B cell (primary cell): ENCODE measurements at regions not wholly inside any gene's neighbourhood (a gene's known extent, or its start where the extent isn't known, plus 50 kb on each side); places are given as distances from the start of the nearest gene placed in this dataset.

Experiments used
- ATAC-seq: fragments of 200-7000 bp; cut with Tn5 transposase; one replicate; pipeline ENCODE4 v1.10.0; 2021; ENCODE audit warnings: low read depth, mild to moderate bottlenecking, moderate number of reproducible peaks, moderate library complexity
- CTCF ChIA-PET: fragments of 350-600 bp; sonication (Branson Sonifier 250); formaldehyde crosslinking; loops from one replicate; lab custom pipeline; 2021; ENCODE audit warnings: antibody characterized with exemption, inconsistent platforms; lab: Charles Lee
- POLR2A ChIA-PET: fragments of 350-600 bp; sonication (Branson Sonifier 250); formaldehyde crosslinking; loops from one replicate; lab custom pipeline; 2021; ENCODE audit warnings: antibody characterized with exemption; lab: Charles Lee
- DNase-seq: peaks from one replicate; pipeline ENCODE4 v3.0.0; 2013
- H2AFZ ChIP-seq: 2 replicates; pipeline ENCODE4 v1.6.1; 2012; ENCODE audit warnings: mild to moderate bottlenecking, low read depth, low read length; ENCODE audit not compliant: insufficient read depth, poor library complexity, severe bottlenecking
- H3K27ac ChIP-seq, 2 donors: 1 replicate in 1 of 2; 2 replicates in 1 of 2; pipeline ENCODE4 v1.5.1; 2012 to 2013; ENCODE audit warnings: low read length in 2 of 2, mild to moderate bottlenecking in 2 of 2, moderate library complexity in 1 of 2
- H3K27me3 ChIP-seq, 4 experiments: fragments of 200-600 bp in 1 of 4; sonication (generic) in 1 of 4; replicated peaks in 1 of 4; 1 replicate in 2 of 4; 2 replicates in 2 of 4; pipeline versions ENCODE4 v1.6.1 to v1.7.0; 2013 to 2016; ENCODE audit warnings: low read length in 3 of 4, mild to moderate bottlenecking in 2 of 4, mixed read lengths in 1 of 4, moderate library complexity in 1 of 4; ENCODE audit not compliant: insufficient read depth in 4 of 4, control insufficient read depth in 3 of 4; ENCODE audit errors: control extremely low read depth in 1 of 4
- H3K36me3 ChIP-seq, 2 experiments: replicated peaks in 1 of 2; 1 replicate in 1 of 2; 2 replicates in 1 of 2; pipeline versions ENCODE4 v1.6.1 to v1.7.1; 2013; ENCODE audit warnings: low read length in 1 of 2; ENCODE audit not compliant: insufficient read depth in 2 of 2, control insufficient read depth in 1 of 2; ENCODE audit errors: control extremely low read depth in 1 of 2, extremely low read depth in 1 of 2
- H3K4me1 ChIP-seq, 2 donors: fragments of 200-600 bp in 1 of 2; sonication (generic) in 1 of 2; 1 replicate in 1 of 2; 2 replicates in 1 of 2; pipeline versions ENCODE4 v1.5.1 to v1.6.1; 2013 to 2017; ENCODE audit warnings: low read length in 2 of 2; ENCODE audit not compliant: control insufficient read depth in 2 of 2, insufficient read depth in 2 of 2
- H3K4me2 ChIP-seq: replicated peaks from 2 replicates; pipeline ENCODE3; 2012; ENCODE audit warnings: mild to moderate bottlenecking, low read depth, low read length; ENCODE audit not compliant: poor library complexity, severe bottlenecking
- H3K4me3 ChIP-seq, 5 experiments: fragments of 200-600 bp in 1 of 5; sonication (generic) in 1 of 5; 1 replicate in 3 of 5; 2 replicates in 2 of 5; pipeline versions ENCODE4 v1.5.1 to v1.7.0; 2011 to 2016; ENCODE audit warnings: low read length in 4 of 5, mild to moderate bottlenecking in 4 of 5, low read depth in 2 of 5, control low read depth in 1 of 5, moderate library complexity in 1 of 5; ENCODE audit not compliant: insufficient read depth in 1 of 5; ENCODE audit errors: control extremely low read depth in 1 of 5, extremely low read depth in 1 of 5
- H3K79me2 ChIP-seq: fragments of 200-600 bp; sonication (generic); one replicate; pipeline ENCODE4 v1.6.0; 2016; ENCODE audit warnings: low read length; ENCODE audit not compliant: control insufficient read depth, insufficient read depth
- H3K9ac ChIP-seq: fragments of 200-600 bp; sonication (generic); 2 replicates; pipeline ENCODE4 v1.6.1; 2017; ENCODE audit warnings: mild to moderate bottlenecking, low read length, moderate library complexity
- H3K9me3 ChIP-seq, 3 donors: one replicate each; pipeline versions ENCODE4 v1.6.1 to v1.7.1; 2013; ENCODE audit warnings: low read length in 2 of 3; ENCODE audit not compliant: control insufficient read depth in 2 of 3, insufficient read depth in 1 of 3; ENCODE audit errors: control extremely low read depth in 1 of 3
- H4K20me1 ChIP-seq: 2 replicates; pipeline ENCODE4 v1.6.0; 2012; ENCODE audit warnings: mild to moderate bottlenecking, low read length; ENCODE audit not compliant: insufficient read depth, control insufficient read depth, poor library complexity, severe bottlenecking
- H3K27ac Mint-ChIP-seq: one replicate; pipeline ENCODE4 v1.8.0; 2021; ENCODE audit warnings: mixed read lengths
- H3K27me3 Mint-ChIP-seq: one replicate; pipeline ENCODE4 v1.8.0; 2021; ENCODE audit warnings: mixed read lengths
- H3K4me1 Mint-ChIP-seq: one replicate; pipeline ENCODE4 v1.8.0; 2021; ENCODE audit warnings: mixed read lengths
- H3K4me3 Mint-ChIP-seq: one replicate; pipeline ENCODE4 v1.8.0; 2021; ENCODE audit warnings: mixed read lengths
- H3K9me3 Mint-ChIP-seq: one replicate; pipeline ENCODE4 v1.8.0; 2022; ENCODE audit warnings: mixed read lengths; ENCODE audit not compliant: insufficient read depth
- EZH2 ChIP-seq: IDR thresholded peaks from 2 replicates; pipeline ENCODE4 v1.6.1; 2012; ENCODE audit warnings: borderline replicate concordance, low read depth, mild to moderate bottlenecking, moderate library complexity, low read length; ENCODE audit not compliant: insufficient read depth, poor library complexity, severe bottlenecking
- WGBS: methylation state at CpG from one replicate; pipeline ENCODE4 v1.1.5; 2013; ENCODE audit warnings: missing lambda C conversion rate; ENCODE audit not compliant: insufficient coverage; 5-methylcytosine and 5-hydroxymethylcytosine counted together
- intact Hi-C: fragments of 100-400 bp; cut with micrococcal nuclease; formaldehyde crosslinking; loops from one replicate; pipeline ENCODE4 v1.10.0; 2022
- TF ChIP-seq, protein P1 (sequence below): fragments of 200-600 bp; IDR thresholded peaks from one replicate; pipeline ENCODE4 v1.8.0; 2022; ENCODE audit warnings: antibody characterized with exemption, mild to moderate bottlenecking

DNA sequence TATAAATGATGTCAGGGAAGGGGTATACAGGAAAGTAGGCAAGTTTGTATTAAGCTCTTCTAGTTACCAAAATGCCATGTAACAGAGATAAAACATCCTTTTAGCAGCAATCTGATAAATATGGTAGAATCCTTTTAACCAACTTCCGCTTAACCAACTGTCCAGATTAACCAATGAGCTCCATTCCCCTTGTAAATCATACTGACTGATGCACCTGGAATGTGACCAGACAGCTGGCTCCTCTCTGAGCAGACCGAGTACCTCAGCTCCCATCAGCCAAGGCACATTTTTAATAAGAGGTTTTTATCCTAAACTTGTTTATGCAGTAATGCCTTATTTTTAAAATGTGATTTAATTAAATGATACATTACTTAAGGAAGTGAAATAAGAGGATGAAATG, 66.4 kb downstream of the KLF12 start:
- H3K4me1 Mint-ChIP-seq = peaks cover 72% of the 10 kb centered on the region
- intact Hi-C loops = no loop called here
- H3K27me3 Mint-ChIP-seq = no peaks in the 10 kb centered on the region
- POLR2A ChIA-PET = no interaction called here
- H3K9ac ChIP-seq = no peak overlapping the region
- H3K9me3 ChIP-seq = peaks cover 0 to 1% (median 0%) of the 10 kb centered on the region in 3 donors
- no CpG with 5 or more reads among the region's 2 CpGs for WGBS
- H3K4me3 Mint-ChIP-seq = no peak overlapping the region
- H3K79me2 ChIP-seq = peaks cover 93% of the 10 kb centered on the region
- H2AFZ ChIP-seq = no peak overlapping the region
- peaks cover 29 to 41% of the 10 kb centered on the region in 2 donors for H3K4me1 ChIP-seq
- H3K4me3 ChIP-seq = no peak overlapping the region
- no peak overlapping the region for H3K27ac ChIP-seq
- H3K36me3 ChIP-seq = peaks cover 0 to 7% of the 10 kb centered on the region in 2 experiments
- no peaks in the 10 kb centered on the region for H3K9me3 Mint-ChIP-seq
- no peaks in the 10 kb centered on the region for H4K20me1 ChIP-seq
- peak overlapping the region; percentile 27 for H3K27ac Mint-ChIP-seq
- CTCF ChIA-PET = no interaction called here
- no peaks in the 10 kb centered on the region for H3K27me3 ChIP-seq
- H3K4me2 ChIP-seq = no peak overlapping the region
- DNase-seq (no peak), ATAC-seq (no peak)
- no peak for TF ChIP-seq EZH2
- TF ChIP-seq, protein P1, sequence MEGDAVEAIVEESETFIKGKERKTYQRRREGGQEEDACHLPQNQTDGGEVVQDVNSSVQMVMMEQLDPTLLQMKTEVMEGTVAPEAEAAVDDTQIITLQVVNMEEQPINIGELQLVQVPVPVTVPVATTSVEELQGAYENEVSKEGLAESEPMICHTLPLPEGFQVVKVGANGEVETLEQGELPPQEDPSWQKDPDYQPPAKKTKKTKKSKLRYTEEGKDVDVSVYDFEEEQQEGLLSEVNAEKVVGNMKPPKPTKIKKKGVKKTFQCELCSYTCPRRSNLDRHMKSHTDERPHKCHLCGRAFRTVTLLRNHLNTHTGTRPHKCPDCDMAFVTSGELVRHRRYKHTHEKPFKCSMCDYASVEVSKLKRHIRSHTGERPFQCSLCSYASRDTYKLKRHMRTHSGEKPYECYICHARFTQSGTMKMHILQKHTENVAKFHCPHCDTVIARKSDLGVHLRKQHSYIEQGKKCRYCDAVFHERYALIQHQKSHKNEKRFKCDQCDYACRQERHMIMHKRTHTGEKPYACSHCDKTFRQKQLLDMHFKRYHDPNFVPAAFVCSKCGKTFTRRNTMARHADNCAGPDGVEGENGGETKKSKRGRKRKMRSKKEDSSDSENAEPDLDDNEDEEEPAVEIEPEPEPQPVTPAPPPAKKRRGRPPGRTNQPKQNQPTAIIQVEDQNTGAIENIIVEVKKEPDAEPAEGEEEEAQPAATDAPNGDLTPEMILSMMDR = no peak

- intact Hi-C loops = no loop called here
- no peak for ATAC-seq
- Histone ChIP-seq H3K27me3 (no peaks in the 10 kb centered on the region), H2AFZ (no peak overlapping the region), H3K9me3 (no peaks in the 10 kb centered on the region), H3K4me1 (peaks cover 37 to 50% of the 10 kb centered on the region in 2 donors), H3K4me2 (no peak overlapping the region), H3K27ac (no peak overlapping the region), H3K4me3 (no peak overlapping the region), H4K20me1 (no peaks in the 10 kb centered on the region), H3K36me3 (peaks cover 0 to 7% of the 10 kb centered on the region in 2 experiments), H3K79me2 (peaks cover 88% of the 10 kb centered on the region), H3K9ac (no peak overlapping the region)
- POLR2A ChIA-PET = no interaction called here
- H3K27me3 Mint-ChIP-seq = no peaks in the 10 kb centered on the region
- H3K4me1 Mint-ChIP-seq = peaks cover 76% of the 10 kb centered on the region
- H3K4me3 Mint-ChIP-seq = no peak overlapping the region
- DNase-seq = no peak
- no peaks in the 10 kb centered on the region for H3K9me3 Mint-ChIP-seq
- TF ChIP-seq EZH2 = no peak
- TF ChIP-seq, protein P1 = no peak
- no peak overlapping the region for H3K27ac Mint-ChIP-seq
- CTCF ChIA-PET = interaction anchor here (1.3 kb wide), 1 partner anchor 27 kb away, joined by 3 read pairs; no protein-coding TSS in a partner anchor
Observed at GRCh38 chr13:74066937-74067336, 67.3 kb downstream of the KLF12 start.
